ENCODE measurements at regions not wholly inside any gene's neighbourhood (a gene's known extent, or its start where the extent isn't known, plus 50 kb on each side); places are given as distances from the start of the nearest gene placed in this dataset.

GRCh38 chr15:85947936-85948335 is 131.7 kb upstream of the AGBL1 start:
- TF ChIP-seq CTCF (conservative IDR thresholded peaks at IDR 0.05; ENCODE audit: low read length), result no peak

DNA sequence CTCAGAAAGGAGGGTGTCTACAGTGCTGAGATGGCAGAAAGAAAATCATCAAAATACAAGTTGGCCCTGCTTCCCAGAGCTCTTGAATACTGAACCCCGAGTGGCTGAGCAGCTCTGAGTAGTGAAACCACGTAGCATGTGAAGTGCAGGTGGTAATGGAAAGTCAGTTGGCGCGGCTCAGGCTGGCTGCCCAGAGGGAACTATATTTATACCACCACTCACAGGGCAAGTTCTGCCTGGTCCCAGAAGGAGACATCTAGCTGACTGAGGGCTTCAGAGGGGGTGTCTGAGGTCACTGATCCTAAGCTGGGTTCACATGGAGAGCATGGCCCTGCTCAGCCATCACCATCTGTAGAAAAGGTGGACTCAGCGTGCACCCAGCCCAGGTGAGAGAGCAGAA is 129.6 kb upstream of the AGBL1 start:
- DNase-seq (ENCODE audit: low read depth), result no peak
- no peak overlapping the region for H3K4me3 ChIP-seq (ENCODE audit: low read length)
- TF ChIP-seq CTCF (conservative IDR thresholded peaks at IDR 0.05; ENCODE audit: low read length), result no peak

More at GRCh38 chr15:85947936-85948335, 131.7 kb upstream of the AGBL1 start:
- no peak for DNase-seq (ENCODE audit: low read depth)
- no peak overlapping the region for H3K4me3 ChIP-seq (ENCODE audit: low read length)

DNA sequence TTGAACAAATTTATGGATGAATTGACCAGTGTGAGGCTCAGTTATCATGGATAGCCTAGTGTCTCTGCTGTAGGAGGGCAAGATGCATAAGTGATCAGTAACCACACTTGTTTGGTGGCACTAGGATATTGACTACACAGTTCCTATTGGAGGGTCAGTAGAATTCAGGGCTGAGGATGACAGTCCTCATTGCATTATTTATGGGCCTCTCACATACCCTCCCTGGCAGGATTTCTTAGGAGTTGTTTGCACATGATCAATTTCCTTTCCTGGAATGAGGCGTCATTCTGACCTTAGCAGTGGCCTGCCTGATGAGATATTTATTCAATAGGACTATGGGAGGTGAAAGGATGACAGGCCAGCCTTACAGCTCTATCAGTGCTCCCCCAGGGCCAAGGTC is 125.1 kb upstream of the AGBL1 start:
- no peak for TF ChIP-seq CTCF (conservative IDR thresholded peaks at IDR 0.05; ENCODE audit: low read length)
- DNase-seq (ENCODE audit: low read depth), result no peak
- H3K4me3 ChIP-seq (ENCODE audit: low read length), result no peak overlapping the region

GRCh38 chr15:85955501-85956391 is 123.9 kb upstream of the AGBL1 start:
- no peak for DNase-seq (ENCODE audit: low read depth)
- TF ChIP-seq CTCF (conservative IDR thresholded peaks at IDR 0.05; ENCODE audit: low read length), result no peak
- no peak overlapping the region for H3K4me3 ChIP-seq (ENCODE audit: low read length)

- no peak overlapping the region for H3K4me3 ChIP-seq (ENCODE audit: low read length)
- no peak for TF ChIP-seq CTCF (conservative IDR thresholded peaks at IDR 0.05; ENCODE audit: low read length)
- peak; percentile 16 for DNase-seq (ENCODE audit: low read depth)
These were observed 123.0 kb upstream of the AGBL1 start for GRCh38 chr15:85956532-85957275.

DNA sequence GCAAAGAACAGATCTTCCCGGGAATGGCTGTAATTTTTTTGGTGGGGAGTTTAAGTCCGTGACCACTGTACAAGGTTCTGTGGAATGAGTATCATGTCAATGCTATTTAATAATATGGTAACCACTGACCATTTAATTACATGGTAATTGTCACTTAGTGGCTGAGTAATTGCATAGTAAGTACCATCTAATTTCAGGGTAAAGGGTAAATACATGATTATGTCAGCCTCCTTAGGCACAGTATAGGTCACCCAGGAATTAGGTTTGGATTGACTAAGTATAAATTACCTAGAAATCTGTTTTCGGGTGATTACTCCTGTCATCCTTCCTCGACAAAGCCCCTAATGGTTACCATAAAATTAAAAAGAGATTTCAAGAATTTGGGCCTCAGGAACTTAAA is 120.1 kb upstream of the AGBL1 start:
- H3K4me3 ChIP-seq (ENCODE audit: low read length), result no peak overlapping the region
- DNase-seq (ENCODE audit: low read depth), result no peak
- no peak for TF ChIP-seq CTCF (conservative IDR thresholded peaks at IDR 0.05; ENCODE audit: low read length)
